Fibroblast of skin of scalp (primary cell): ENCODE measurements at regions not wholly inside any gene's neighbourhood (a gene's known extent, or its start where the extent isn't known, plus 50 kb on each side); places are given as distances from the start of the nearest gene placed in this dataset.

Experiments
- DNase-seq: peaks from one replicate; pipeline ENCODE4 v3.0.0-alpha.2; 2013

DNA sequence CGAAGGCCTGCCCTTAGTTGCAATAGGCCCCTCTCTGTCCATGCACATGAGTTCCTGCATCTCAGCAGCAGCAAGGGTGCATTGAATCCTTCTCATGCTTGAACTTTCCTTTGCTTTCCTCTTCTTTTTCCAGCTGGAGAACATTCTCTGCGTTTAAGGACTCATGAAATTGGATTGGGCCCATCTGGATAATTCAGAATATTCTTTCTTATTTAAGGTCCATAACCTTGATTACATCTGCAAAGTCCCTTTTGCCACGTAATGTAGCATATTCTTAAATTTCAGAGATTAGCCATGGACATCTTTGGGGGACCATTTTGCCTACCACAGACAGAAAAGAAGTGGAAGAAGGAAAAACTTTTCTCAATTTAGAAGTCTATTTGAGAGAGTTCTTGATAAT is 159.7 kb upstream of the C21orf91 start:
- no peak for DNase-seq

DNA sequence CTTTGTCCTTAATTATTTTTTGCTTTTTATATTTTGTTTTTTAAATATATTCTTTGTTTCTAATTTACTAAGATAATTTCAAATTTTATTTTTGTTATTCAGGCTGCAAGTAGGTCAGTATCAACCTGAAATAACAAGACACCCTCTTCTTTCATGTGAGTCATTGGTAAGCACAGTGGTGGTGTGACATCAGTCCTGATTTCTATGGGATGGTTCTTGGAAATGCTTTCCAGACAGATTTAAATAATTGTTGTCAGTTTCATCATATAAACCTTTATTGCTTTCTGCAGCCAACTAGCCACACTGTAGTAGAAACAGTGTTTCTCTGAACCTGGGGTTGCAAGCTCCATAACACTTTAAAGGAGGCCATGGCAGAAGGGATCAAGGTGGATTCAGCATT is 157.5 kb upstream of the C21orf91 start:
- no peak for DNase-seq

DNA sequence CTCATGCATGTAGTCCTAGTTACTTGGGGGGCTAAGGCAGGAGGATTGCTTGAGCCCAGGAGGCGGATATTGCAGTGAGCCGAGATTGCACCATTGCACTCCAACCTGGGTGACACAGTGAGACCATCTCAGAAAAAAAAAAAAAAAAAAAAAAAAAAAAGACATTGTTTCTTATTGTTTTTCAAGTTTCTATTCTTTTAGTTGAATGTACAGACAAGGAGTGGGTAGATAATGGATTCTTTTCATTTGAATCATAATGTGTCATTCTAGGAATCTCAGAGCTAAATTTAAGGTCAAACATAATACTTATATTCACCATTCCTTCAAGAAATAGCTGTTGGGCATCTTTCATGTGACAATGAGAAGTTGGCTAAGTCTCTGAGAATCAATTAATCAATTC is 157.0 kb upstream of the C21orf91 start:
- no peak for DNase-seq

DNA sequence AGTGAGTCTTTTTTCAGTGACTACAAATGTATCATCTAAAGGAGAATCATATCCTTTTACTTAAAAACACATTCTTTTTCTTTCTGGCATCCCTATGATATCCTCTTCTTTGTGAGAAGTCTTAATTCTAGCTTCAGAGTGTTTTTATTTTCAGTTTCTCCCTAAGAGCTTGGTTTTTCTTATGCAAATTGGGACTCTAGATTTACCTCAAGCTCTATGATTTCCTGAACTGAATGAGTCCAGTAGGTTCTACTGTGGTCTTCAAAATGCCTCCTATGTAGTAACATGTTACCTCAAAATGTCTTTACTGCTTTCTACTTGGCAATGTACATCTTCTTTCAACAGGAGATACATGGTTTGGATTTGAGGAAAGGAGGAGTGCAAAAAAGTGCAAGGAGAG is 148.2 kb upstream of the C21orf91 start:
- no peak for DNase-seq

DNA sequence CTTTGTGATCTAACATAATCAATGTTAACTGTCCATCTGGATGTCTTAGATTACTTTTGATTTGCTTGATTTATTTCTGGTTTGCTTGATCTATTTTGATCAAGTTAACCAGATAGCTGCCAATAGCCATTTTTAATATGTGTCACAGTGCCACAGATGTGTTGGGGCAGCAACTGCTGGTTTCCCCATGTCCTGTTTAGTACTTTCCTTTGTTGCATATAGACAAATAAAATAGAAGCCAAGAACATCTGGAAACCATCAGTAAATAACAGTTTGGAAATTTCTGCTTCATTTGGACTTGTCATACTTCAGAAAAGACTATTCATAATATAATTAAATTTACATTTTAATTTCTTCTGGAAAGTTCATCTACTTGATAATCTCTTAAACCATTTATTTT is 145.6 kb upstream of the C21orf91 start:
- no peak for DNase-seq

DNA sequence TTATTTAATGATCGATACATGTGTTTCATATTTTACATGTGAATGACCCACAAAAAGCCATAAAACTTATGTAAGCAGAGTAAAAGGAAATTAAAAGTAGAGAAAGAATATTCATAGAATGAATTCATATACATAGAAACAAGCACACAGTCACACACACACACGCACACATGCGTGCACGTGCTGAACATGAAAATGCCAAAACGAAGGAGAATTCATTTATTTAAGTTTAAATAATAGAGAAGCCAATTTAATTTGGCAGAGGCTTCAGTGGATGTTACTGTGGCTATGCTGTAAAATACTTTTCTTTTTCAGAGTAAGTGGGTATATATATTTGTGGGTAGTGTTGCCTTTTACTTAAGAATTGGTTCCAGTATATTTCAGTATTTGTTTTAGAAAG is 145.0 kb upstream of the C21orf91 start:
- DNase-seq, result no peak

DNA sequence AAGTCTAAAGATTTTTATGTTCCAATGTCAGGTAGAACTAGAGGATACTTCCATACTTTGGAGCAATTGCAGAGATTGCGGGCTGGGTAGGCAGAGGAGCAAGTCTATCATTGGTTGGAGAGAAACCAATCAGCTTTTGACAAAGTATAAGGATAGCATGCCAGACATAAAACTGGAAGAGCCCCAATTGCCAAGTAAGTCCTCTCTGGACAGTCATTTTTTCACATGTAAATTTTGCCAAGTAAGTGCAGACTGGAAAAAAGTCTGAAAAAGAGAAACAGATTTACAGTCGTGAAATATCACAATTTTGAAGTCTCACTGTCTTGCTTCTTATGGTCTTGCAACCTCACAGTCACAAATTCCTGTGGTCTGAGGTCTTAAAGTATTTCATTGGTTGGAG is 131.4 kb upstream of the C21orf91 start:
- DNase-seq, result no peak

DNA sequence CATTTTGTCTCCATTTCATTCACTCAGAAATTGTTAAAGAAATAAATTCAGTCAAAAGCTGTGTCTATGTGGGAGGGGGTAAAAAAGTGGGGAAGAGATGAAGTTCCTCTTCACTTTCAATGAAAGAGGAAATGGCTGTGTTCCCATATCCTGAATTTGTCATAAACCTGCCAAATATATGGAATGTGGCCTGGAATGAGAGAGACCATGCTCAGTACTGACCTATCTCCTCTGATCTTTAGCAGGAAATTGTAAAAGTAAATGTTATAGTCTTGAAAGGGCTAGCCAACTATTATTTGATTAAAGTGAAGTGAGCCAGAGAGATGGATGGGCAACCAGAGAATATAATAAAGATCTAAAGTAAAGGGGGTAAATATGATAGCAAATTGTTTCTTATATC is 130.3 kb upstream of the C21orf91 start:
- no peak for DNase-seq

DNA sequence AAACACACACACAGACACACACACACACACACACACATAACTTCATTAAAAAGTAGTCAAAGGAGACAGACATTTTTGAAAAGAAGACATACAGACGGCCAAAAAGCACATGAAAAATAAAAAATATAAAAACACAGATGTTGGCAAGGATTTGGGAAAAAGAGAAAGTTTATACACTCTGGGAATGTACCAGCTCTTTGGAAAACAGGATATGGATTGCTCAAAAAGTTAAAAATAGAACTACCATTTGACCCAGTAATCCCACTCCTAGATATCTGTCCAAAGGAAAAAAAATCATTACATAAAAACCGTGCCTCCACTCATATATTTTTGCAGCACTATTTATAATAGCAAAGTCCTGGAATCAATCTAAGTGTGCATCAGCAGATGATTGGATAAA is 128.4 kb upstream of the C21orf91 start:
- DNase-seq, result no peak

DNA sequence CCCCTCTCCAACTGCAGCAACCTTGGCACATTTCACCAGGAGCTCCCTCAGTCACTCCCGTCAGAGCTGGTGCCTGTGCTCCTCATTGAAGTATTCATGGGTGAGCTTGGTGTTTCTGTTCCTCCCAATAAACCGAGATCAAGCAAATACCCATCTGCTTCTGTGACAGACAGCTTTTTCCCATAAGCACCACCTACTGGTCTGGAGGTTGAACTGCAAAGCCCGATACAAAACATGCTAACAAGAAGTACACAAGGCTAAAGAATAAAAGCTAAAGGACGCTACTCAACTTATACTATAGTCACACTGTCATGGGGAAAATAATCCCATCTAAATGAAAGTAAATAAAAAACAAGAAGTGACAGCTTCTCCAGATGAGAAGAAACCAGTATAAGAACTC is 111.9 kb upstream of the C21orf91 start:
- no peak for DNase-seq

DNA sequence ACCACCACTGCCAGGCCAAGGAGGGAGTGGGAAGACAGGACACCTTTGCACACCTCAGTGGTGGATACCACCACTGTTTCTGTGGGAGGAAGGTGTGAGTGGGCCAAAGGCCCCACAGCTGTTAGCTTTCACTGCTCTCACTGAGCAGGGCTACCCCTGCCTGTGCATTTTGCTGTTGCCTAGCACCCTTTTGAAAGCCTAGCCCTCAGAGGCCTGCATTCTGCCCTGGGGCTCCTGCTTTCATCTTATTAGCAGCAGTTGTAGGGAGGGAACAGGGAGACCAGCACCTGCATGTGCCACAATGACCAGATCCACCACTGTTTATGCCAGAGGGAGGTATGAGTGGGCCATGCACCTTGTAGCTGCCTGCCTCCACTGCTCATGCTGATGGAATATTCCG is 110.9 kb upstream of the C21orf91 start:
- no peak for DNase-seq

DNA sequence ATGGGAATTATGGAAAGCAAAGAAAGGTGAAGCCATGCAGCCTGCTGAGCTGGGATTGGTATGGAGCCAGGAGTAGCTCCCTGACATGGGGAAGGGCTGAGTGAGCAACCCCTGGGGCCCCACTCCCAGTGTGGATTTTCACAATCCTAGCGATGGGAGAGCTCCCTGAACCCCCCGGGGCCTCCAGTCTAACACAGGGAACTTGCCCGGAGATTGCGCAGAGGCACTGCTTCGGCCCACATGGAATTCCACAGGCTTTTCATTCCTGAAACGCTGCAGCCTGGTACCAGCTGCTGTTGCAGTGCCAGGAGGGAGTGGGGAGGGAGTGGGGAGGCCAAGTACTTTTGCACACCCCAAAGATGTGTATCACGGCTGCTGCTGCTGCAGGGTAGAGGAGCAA is 110.4 kb upstream of the C21orf91 start:
- DNase-seq, result no peak

DNA sequence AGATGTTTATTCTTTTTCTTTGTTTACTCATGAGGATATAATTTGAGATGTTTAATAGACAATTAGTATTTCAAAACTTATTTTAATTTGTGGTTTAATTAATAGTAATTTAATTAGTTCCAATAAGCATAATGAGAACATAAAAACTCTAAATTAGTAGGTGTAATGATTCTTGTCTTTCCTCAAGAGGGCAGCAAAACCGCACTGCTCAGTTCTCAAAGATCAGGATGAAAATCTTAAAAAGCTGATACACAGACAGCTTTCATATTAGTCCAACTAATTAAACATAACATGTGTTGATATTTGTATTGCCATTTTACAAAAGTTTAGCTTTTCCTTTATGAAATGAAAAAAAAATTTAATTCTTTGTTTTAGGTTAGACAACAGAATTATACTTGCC is 106.7 kb upstream of the C21orf91 start:
- peak; percentile 7 for DNase-seq

DNA sequence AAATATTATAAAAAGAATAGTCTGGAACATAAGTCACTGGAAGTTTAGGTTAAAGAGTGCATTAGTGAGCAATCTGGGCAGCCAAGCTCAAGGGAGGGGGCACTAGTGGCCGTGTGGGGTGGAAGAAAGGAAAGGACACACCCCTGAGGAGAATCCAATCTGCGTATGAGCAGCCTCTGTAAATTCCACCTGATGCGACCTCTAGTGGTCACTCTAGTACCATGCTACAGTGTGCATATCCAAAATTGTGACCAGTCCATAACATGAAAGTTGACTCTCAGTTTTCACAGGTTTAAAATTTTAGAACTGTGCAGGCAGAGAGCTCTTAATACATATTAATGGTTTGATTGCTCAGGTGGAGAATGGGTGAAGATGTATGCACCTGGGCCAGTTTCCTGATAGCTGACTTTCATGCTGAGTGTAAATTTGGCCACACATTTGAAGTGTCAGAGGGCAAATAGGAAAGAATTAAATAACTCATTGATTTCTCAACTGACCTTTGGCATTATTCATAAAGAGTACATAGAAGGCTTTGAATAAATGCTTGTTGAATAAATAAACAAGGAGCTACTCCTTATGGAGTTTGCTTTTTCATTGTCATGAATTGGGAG is 105.9 kb upstream of the C21orf91 start:
- DNase-seq, result peak; percentile 48

DNA sequence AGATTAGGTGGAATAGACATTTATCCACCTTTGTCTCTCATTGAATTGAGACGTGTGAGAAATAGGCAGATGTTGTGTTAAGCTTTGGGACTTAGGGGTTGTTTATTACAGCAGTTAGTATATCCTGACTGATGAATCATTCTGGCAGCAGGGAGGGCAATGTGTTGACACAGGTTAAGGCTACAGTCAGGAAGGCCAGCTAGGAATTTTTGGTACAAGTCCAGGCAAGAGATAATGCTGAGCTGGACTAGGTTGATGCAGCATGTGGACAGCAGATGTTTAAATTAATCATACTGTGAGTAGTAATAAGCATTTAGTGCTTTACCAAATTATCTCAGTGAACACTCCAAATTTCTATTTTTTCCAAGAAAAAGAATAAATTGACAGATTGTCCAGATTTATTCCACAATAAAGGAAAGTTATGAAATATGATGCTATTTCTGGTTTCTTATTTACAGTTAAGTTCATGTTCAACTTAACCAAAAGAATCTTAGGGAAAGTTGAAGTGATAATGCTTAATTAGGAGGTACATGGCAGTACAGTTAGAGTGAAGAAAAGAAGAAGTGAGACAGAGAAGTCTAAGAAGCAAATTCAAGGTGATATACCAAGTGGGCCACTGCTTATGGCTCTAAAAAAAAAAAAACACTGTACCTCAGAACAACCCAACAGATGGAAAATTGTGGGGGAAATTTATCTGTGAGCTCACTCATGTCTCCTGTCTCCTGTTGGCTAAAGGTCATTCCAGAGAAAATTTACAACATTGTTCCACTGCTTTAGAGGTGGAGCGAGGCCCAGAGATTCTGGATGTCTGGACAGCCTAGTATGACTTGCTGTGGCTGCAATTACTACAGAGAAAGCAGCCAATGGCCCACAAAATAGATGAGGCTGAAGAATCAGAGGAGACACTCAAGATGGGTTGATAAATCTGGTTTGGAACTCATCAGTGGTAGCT is 102.7 kb upstream of the C21orf91 start:
- peak; percentile 27 for DNase-seq

DNA sequence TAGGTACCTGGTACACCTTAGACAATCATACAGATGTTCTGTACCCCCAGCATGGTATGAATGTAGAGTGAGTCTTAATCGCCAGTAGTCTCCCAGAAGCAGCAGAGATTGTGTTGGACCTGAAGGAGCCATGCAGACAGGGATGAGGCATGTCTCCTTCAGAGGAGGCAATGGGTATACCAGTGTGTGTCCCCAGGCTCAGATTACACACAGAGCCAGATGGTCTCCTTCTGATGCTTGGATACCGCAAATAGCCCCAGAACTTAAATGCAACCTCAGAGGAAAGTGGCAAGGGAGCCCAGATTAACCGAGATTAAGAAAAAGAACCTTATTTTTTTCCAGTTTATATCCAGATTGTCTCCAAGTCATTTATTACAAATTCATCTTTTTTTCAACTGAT is 96.8 kb upstream of the C21orf91 start:
- DNase-seq, result no peak

DNA sequence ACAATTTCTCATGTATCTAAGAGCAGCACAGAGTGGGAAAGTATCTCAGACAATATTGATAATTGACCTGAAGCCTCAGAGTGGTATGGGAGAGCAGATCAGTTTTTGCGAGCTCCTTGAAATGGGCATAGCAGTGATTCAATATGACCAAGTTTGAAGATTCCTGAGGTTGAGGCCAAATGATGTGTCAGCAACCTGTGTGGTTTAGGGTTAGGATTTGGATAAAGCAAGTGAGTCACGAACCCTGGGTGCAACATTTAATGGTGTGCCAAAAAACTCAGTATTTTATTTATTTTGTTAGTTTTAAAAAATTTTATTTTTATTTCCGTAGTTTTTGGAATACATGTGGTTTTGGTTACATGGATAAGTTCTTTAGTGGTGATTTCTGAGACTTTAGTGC is 92.5 kb upstream of the C21orf91 start:
- DNase-seq, result peak; percentile 18

DNA sequence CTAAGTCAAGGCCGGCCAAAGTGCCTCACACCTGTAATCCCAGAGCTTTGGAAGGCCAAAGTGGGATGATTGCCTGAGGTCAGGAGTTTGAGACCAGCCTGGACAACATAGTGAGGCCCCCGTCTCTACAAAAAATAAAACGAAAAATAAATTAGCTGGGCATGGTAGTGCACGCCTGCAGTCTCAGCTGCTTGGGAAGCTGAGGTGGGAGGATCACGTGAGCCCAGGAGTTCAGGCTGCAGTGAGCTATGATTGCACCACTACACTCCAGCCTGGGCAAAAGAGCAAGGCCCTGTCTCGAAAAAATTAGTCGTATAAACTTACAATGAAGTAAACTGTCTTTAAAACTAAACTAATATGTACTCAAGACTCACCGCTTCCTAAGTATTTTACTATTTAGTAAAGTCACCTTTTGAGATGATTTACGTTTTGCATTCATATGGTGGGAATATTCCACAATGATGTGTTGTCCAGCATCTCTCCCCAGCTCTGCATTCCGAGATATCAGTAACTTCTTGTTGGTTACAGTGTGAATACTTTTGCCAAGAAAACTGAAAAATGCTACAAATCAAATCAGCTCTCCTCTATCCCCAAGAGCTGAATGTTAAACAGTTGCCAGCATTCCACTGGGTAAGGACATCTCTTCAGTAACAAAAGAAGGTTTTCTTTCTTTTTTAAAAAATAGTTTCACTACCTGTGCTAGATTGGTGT is 84.9 kb upstream of the C21orf91 start:
- DNase-seq, result peak; percentile 11

DNA sequence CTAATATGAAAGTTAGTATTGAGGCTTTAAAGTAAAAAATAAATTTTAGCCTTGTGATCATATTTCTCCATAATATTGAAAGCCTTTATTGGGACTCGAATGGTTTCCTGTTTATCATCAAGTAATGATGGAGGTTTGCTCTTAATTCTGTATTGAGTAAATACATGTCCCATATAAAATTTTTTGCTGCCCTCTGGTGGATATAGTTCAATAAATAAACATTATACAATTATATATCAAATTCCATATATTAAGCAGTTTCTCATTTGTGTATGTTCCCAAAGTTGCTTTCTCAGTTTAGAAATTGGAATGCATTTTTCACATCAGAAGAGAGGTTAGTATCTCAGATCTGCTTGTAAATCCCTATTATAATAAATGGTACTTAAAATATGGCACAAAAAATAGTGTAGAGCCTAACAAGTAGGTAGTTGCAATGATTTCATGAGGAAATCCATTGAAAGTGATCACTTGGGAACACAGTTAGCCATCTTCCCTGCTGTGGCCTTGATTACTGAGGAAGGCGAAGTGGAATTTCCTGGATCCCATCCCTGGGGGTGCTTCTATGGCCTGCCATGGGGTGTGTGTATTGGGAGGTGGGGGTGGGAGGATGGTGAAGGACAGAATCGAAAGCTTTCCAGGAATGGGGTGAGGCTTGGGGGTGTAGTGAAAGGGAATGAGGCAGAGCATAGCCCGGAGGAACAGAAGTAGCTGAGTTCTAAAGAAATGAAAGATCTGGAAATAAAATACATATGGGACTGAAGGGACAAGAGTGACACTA is 84.1 kb upstream of the C21orf91 start:
- peak; percentile 38 for DNase-seq

DNA sequence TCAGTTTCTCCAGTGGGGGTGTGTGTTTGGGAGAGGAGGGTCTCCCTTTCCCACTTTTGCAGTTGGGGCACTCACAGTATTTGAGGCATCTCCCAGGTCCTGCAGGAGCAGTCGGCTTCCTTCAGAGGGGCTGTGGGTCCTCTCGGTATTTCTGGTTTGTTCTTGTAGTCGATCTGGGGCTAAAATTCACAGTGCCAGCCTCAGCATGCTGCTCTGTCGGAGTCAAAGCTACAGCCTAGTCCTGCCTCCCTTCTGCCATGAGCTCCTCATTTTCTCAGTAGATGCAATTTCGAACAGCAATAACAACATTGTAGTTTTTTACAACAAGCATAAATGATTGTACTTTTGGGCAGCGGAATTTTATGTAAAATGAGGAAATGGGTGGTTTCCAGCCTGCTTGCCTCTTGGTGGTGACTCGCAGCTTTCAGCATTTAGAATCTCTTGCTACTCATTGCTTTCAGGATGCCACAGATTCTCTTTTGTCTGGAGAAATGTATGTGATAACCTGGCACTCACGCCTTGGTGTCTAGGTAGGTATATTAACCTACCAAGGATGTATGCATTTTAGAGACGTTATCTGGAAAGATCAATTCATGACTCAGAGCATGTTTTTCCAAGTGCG is 82.4 kb upstream of the C21orf91 start:
- no peak for DNase-seq

DNA sequence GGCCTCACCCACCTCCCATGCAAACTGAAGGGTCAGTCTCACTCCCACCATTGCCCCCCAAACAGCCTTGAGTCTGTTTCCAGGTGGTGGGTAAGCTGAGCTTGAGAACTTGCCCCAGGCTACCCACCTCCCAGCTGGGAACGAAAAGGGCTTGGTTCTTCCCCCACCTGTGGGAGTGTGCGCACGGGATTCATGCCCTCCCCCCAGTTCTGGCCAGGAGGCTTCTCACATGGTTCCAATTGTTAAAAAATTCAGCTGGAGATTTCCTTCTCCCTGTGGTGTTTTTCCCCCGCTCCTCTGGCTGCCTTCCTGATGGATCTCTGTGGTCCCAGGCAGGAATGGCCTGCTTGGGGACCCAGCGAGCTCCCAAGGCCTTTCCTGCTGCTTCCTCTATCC is 81.8 kb upstream of the C21orf91 start:
- DNase-seq, result no peak

DNA sequence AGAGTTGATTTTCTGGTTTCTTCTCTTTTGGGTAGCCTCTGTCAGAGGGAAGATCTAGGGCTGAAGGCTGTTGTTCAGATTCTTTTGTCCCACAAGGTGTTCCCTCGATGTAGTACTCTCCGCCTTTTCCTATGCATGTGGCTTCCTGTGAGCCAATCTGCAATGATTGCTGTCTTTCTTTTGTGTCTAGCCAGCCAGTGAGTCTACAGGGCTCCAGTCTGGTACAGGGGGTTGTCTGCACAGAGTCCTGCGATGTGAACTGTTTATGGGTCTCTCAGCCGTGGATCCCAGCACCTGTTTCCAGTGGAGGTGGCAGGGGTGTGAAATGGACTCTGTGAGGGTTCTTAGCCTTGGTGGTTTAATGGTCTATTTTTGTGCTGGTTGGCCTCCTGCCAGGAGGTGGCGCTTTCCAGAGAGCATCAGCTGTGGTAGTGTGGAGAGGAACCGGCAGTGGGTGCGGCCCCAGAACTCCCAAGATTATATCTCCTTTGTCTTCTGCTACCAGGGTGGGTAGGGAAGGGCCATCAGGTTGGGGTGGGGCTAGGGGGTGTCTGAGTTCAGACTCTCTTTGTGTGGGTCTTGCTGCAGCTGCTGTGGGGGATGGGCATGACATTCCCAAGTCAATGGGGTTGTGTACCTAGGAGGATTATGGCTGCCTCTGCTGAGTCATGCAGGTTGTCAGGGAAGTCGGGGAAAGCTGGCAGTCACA is 81.3 kb upstream of the C21orf91 start:
- no peak for DNase-seq
